H1 (cell line): ENCODE measurements at regions not wholly inside any gene's neighbourhood (a gene's known extent, or its start where the extent isn't known, plus 50 kb on each side); places are given as distances from the start of the nearest gene placed in this dataset.

Experiments used
- CTCF ChIA-PET: fragments of 300-600 bp; sonication (Branson Sonifier 250); formaldehyde crosslinking; loops from one replicate; lab custom pipeline; 2021; ENCODE audit not compliant: partially characterized antibody; lab: Charles Lee
- POLR2A ChIA-PET: fragments of 300-600 bp; sonication (Branson Sonifier 250); formaldehyde crosslinking; loops from one replicate; lab custom pipeline; 2021; ENCODE audit warnings: inconsistent platforms; ENCODE audit not compliant: partially characterized antibody; lab: Charles Lee
- DNase-seq, 2 experiments: peaks; one replicate each; pipeline versions ENCODE4 v3.0.0 to v3.0.0-alpha.2; 2010 to 2022; ENCODE audit warnings: low spot score in 2 of 2, low read depth in 1 of 2, mixed read lengths in 1 of 2
- FAIRE-seq: peaks from 2 replicates; lab custom pipeline; 2011; peaks lifted over from hg19 to GRCh38; lab: Jason Lieb, UNC
- H2AFZ ChIP-seq: 2 replicates; pipeline ENCODE4 v1.8.1; 2012; ENCODE audit warnings: low read length, inconsistent platforms
- H2AK5ac ChIP-seq: 2 replicates; pipeline ENCODE4 v1.6.1; 2013; ENCODE audit warnings: low read depth, low read length
- H2BK120ac ChIP-seq: replicated peaks from 2 replicates; pipeline ENCODE3; 2013; ENCODE audit warnings: low read depth, low read length, inconsistent platforms
- H2BK12ac ChIP-seq: 2 replicates; pipeline ENCODE4 v1.6.1; 2013; ENCODE audit warnings: low read depth, low read length
- H2BK15ac ChIP-seq: 2 replicates; pipeline ENCODE4 v1.6.1; 2013; ENCODE audit warnings: low read length
- H2BK20ac ChIP-seq: 2 replicates; pipeline ENCODE4 v1.6.1; 2013; ENCODE audit warnings: low read length
- H2BK5ac ChIP-seq: 2 replicates; pipeline ENCODE4 v1.6.1; 2013; ENCODE audit warnings: low read depth, low read length
- H3K14ac ChIP-seq: 2 replicates; pipeline ENCODE4 v1.6.1; 2013; ENCODE audit warnings: inconsistent platforms; ENCODE audit not compliant: insufficient read length
- H3K18ac ChIP-seq: 2 replicates; pipeline ENCODE4 v1.6.1; 2013; ENCODE audit warnings: low read length; ENCODE audit errors: extremely low read depth
- H3K23ac ChIP-seq: 2 replicates; pipeline ENCODE4 v1.6.1; 2013; ENCODE audit warnings: inconsistent platforms; ENCODE audit not compliant: insufficient read length
- H3K23me2 ChIP-seq: 2 replicates; pipeline ENCODE4 v1.6.1; 2013; ENCODE audit warnings: low read depth, low read length
- H3K27ac ChIP-seq: 2 replicates; pipeline ENCODE4 v1.6.1; 2011; ENCODE audit warnings: low read depth, low read length, inconsistent platforms
- H3K27me3 ChIP-seq, 4 experiments: replicated peaks in 1 of 4; 1 replicate in 1 of 4; 2 replicates in 3 of 4; pipeline versions ENCODE4 v1.6.1 to v1.8.1; 2011 to 2013; ENCODE audit warnings: low read length in 3 of 4, mild to moderate bottlenecking in 3 of 4, inconsistent platforms in 2 of 4, mixed read lengths in 2 of 4, moderate library complexity in 1 of 4; ENCODE audit not compliant: control insufficient read depth in 3 of 4, insufficient read depth in 3 of 4; ENCODE audit errors: extremely low read depth in 1 of 4
- H3K36me3 ChIP-seq, 4 experiments: 2 replicates each; pipeline versions ENCODE4 v1.6.1 to v1.8.1; 2011 to 2013; ENCODE audit warnings: mild to moderate bottlenecking in 4 of 4, low read length in 3 of 4, moderate library complexity in 2 of 4, control low read depth in 1 of 4, inconsistent platforms in 1 of 4; ENCODE audit not compliant: insufficient read depth in 4 of 4, control insufficient read depth in 2 of 4
- H3K4ac ChIP-seq: replicated peaks from 2 replicates; pipeline ENCODE3; 2013; ENCODE audit warnings: low read length, low read depth, mixed read lengths, inconsistent platforms; ENCODE audit not compliant: insufficient read length
- H3K4me1 ChIP-seq, 4 experiments: replicated peaks in 1 of 4; 1 replicate in 1 of 4; 2 replicates in 3 of 4; pipeline versions ENCODE4 v1.6.1 to v1.8.1; 2011 to 2013; ENCODE audit warnings: low read length in 3 of 4, inconsistent platforms in 2 of 4, mixed read lengths in 1 of 4; ENCODE audit not compliant: insufficient read depth in 4 of 4, control insufficient read depth in 3 of 4
- H3K4me2 ChIP-seq, 2 experiments: 2 replicates each; pipeline versions ENCODE4 v1.6.1 to v1.8.1; 2011 to 2013; ENCODE audit warnings: low read depth in 2 of 2, low read length in 2 of 2, control low read depth in 1 of 2, inconsistent platforms in 1 of 2, mild to moderate bottlenecking in 1 of 2; ENCODE audit not compliant: insufficient read depth in 1 of 2
- H3K4me3 ChIP-seq, 4 experiments: fragments of 200-600, 300-600 bp in 1 of 4; sonication (generic), shearing (Covaris generic), sonication (Bioruptor Twin) in 1 of 4; 2 replicates each; pipeline versions ENCODE4 v1.5.1 to v1.8.1; 2011 to 2016; ENCODE audit warnings: low read length in 4 of 4, low read depth in 3 of 4, control low read depth in 2 of 4, inconsistent platforms in 2 of 4, mild to moderate bottlenecking in 2 of 4, mixed read lengths in 1 of 4, moderate library complexity in 1 of 4; ENCODE audit not compliant: insufficient read depth in 2 of 4; ENCODE audit errors: extremely low read depth in 1 of 4
- H3K56ac ChIP-seq: replicated peaks from 2 replicates; pipeline ENCODE3; 2013; ENCODE audit warnings: low read depth, mild to moderate bottlenecking, mixed read lengths, low read length, inconsistent platforms; ENCODE audit not compliant: insufficient read length
- H3K79me1 ChIP-seq: 2 replicates; pipeline ENCODE4 v1.6.1; 2013; ENCODE audit warnings: low read depth, low read length, control low read depth
- H3K79me2 ChIP-seq, 2 experiments: 2 replicates each; pipeline versions ENCODE4 v1.6.1 to v1.8.1; 2012 to 2013; ENCODE audit warnings: low read length in 2 of 2, mild to moderate bottlenecking in 2 of 2, inconsistent platforms in 1 of 2; ENCODE audit not compliant: insufficient read depth in 2 of 2, control insufficient read depth in 1 of 2
- H3K9ac ChIP-seq, 4 experiments: replicated peaks in 1 of 4; 1 replicate in 1 of 4; 2 replicates in 3 of 4; pipeline versions ENCODE4 v1.6.1 to v1.8.1; 2011 to 2013; ENCODE audit warnings: low read depth in 3 of 4, low read length in 3 of 4, control low read depth in 2 of 4, mild to moderate bottlenecking in 2 of 4, moderate library complexity in 2 of 4, inconsistent platforms in 1 of 4; ENCODE audit errors: extremely low read depth in 1 of 4
- H3K9me3 ChIP-seq, 2 experiments: 2 replicates each; pipeline versions ENCODE4 v1.6.1 to v1.8.1; 2012 to 2013; ENCODE audit warnings: mild to moderate bottlenecking in 2 of 2, moderate library complexity in 2 of 2, control low read depth in 1 of 2, inconsistent platforms in 1 of 2, low read depth in 1 of 2, low read length in 1 of 2, mixed read lengths in 1 of 2; ENCODE audit not compliant: insufficient read depth in 2 of 2
- H4K20me1 ChIP-seq, 2 experiments: replicated peaks in 1 of 2; 2 replicates each; pipeline versions ENCODE3 to v1.8.1; 2011 to 2013; ENCODE audit warnings: inconsistent platforms in 2 of 2, low read length in 2 of 2, mild to moderate bottlenecking in 1 of 2; ENCODE audit not compliant: insufficient read depth in 2 of 2, control insufficient read depth in 1 of 2
- H4K5ac ChIP-seq: 2 replicates; pipeline ENCODE4 v1.6.1; 2013; ENCODE audit warnings: low read length, low read depth, mixed read lengths, inconsistent platforms; ENCODE audit not compliant: insufficient read length
- H4K8ac ChIP-seq: 2 replicates; pipeline ENCODE4 v1.8.0; 2013; ENCODE audit warnings: mild to moderate bottlenecking, moderate library complexity, low read length, inconsistent platforms; ENCODE audit not compliant: insufficient read depth; ENCODE audit errors: extremely low read depth
- H4K91ac ChIP-seq: replicated peaks from 2 replicates; pipeline ENCODE3; 2013; ENCODE audit warnings: low read length, mixed read lengths, inconsistent platforms; ENCODE audit not compliant: insufficient read length
- BACH1 ChIP-seq: IDR thresholded peaks from 2 replicates; pipeline ENCODE4 v1.6.1; 2012; ENCODE audit warnings: low read length, improper control_type of control experiment
- CBX5 ChIP-seq: fragments of 300-800, 300-1000 bp; sonication (generic); IDR thresholded peaks from 2 replicates; pipeline ENCODE4 v1.7.1; 2016; ENCODE audit warnings: antibody characterized with exemption, low read length, low read depth
- CHD1 ChIP-seq: IDR thresholded peaks from 2 replicates; pipeline ENCODE4 v1.6.1; 2012; ENCODE audit warnings: low read depth, low read length, improper control_type of control experiment
- CREB1 ChIP-seq: IDR thresholded peaks from 2 replicates; pipeline ENCODE4 v1.6.1; 2012; ENCODE audit warnings: inconsistent platforms
- GABPA ChIP-seq: IDR thresholded peaks from 2 replicates; pipeline ENCODE4 v1.6.1; 2011; ENCODE audit warnings: mild to moderate bottlenecking, low read length, moderate library complexity, borderline replicate concordance; ENCODE audit not compliant: insufficient read depth
- HDAC6 ChIP-seq: IDR thresholded peaks from one replicate; pipeline ENCODE4 v1.7.1; 2012; ENCODE audit warnings: low read depth, mild to moderate bottlenecking, inconsistent platforms, low read length, moderate library complexity
- KDM5A ChIP-seq: fragments of 200-600 bp; IDR thresholded peaks from 2 replicates; pipeline ENCODE4 v1.7.1; 2012; ENCODE audit warnings: mild to moderate bottlenecking, low read length, inconsistent platforms, mixed read lengths
- SIN3A ChIP-seq, 2 experiments: IDR thresholded peaks in 1 of 2; conservative IDR thresholded peaks in 1 of 2; 2 replicates each; pipeline ENCODE4 v1.6.1; 2011 to 2012; ENCODE audit warnings: low read length in 2 of 2, improper control_type of control experiment in 1 of 2, low read depth in 1 of 2, mild to moderate bottlenecking in 1 of 2
- TAF7 ChIP-seq: optimal IDR thresholded peaks from 2 replicates; pipeline ENCODE3; 2011; ENCODE audit warnings: low read depth, mild to moderate bottlenecking, inconsistent platforms, low read length, moderate library complexity, borderline replicate concordance
- TEAD4 ChIP-seq: IDR thresholded peaks from 2 replicates; pipeline ENCODE4 v1.6.1; 2012; ENCODE audit warnings: low read depth, low read length, inconsistent platforms, mixed read lengths
- WGBS, 2 experiments: shearing (Covaris generic) in 1 of 2; methylation state at CpG; one replicate each; pipeline versions ENCODE4 v1.1.6 to v1.1.7; 2013 to 2015; ENCODE audit warnings: low lambda C conversion rate in 2 of 2, mixed read lengths in 2 of 2, inconsistent platforms in 1 of 2, low coverage in 1 of 2, missing lambda C conversion rate in 1 of 2; ENCODE audit not compliant: insufficient replicate concordance in 2 of 2, insufficient coverage in 1 of 2, insufficient read length in 1 of 2; ENCODE audit errors: extremely low coverage in 1 of 2, missing lambda C conversion rate in 1 of 2; 5-methylcytosine and 5-hydroxymethylcytosine counted together
- TF ChIP-seq, protein P1 (sequence below), 3 experiments: IDR thresholded peaks; 1 replicate in 2 of 3; 2 replicates in 1 of 3; pipeline versions ENCODE4 v1.5.1 to v1.6.1; 2011; ENCODE audit warnings: low read length in 3 of 3, mild to moderate bottlenecking in 3 of 3, inconsistent platforms in 2 of 3, low read depth in 1 of 3, moderate library complexity in 1 of 3; ENCODE audit not compliant: insufficient read depth in 1 of 3; ENCODE audit errors: control extremely low read depth in 1 of 3

DNA sequence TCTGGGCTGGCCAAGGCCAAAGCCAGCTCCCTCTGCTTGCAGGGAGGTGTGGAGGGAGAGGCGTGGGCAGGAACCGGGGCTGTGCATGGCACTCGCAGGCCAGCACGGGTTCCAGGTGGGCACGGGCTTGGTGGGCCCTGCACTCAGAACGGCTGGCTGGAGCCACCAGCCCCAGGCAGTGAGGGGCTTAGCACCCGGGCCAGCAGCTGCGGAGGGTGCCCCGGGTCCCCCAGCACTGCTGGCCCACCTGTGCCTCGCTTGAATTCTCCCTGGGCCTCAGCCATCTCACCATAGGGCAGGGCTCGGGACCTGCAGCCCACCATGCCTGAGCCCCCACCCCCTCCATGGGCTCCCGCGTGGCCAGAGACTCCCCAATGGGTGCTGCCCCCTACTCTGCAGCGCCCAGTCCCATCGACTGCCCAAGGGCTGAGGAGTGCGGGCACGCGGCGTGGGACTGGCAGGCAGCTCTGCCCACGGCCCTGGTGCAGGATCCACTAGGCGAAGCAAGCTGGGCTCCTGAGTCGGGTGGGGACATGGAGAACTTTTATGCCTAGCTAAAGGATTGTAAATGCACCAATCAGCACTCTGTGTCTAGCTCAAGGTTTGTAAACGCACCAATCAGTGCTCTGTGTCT lies 193.9 kb downstream of the LARP7 start:
- Histone ChIP-seq H3K79me1 (no peaks in the 10 kb centered on the region), H3K79me2 (no peaks in the 10 kb centered on the region), H3K23ac (no peak overlapping the region), H4K5ac (no peak overlapping the region), H3K14ac (no peak overlapping the region), H2BK120ac (no peak overlapping the region), H2AK5ac (no peak overlapping the region), H3K9ac (no peak overlapping the region), H2BK12ac (no peak overlapping the region), H3K9me3 (peaks cover 11 to 16% of the 10 kb centered on the region in 2 experiments), H3K4me1 (no peaks in the 10 kb centered on the region), H3K4ac (no peak overlapping the region), H2BK15ac (no peak overlapping the region), H3K27ac (no peak overlapping the region), H2BK20ac (no peak overlapping the region), H2BK5ac (no peak overlapping the region), H3K23me2 (no peaks in the 10 kb centered on the region), H3K18ac (no peak overlapping the region), H3K4me3 (no peak overlapping the region), H4K91ac (no peak overlapping the region), H3K56ac (no peak overlapping the region), H3K36me3 (peaks cover 0 to 15% (median 3%) of the 10 kb centered on the region in 4 experiments; a peak in 4 of 8 replicates), H3K27me3 (no peaks in the 10 kb centered on the region), H4K20me1 (no peaks in the 10 kb centered on the region), H3K4me2 (no peak overlapping the region), H2AFZ (no peak overlapping the region), H4K8ac (no peak overlapping the region)
- DNase-seq (no peak), FAIRE-seq (no peak)
- WGBS, 2 experiments, result 97% methylated on average over 22 of the region's 23 CpGs; no CpG with 5 or more reads in 1 of the 2 experiments
- CTCF ChIA-PET, result interaction anchor here (0.7 to 1.8 kb wide), 6 partner anchors 9 to 108 kb away, joined by 3 to 5 read pairs (median 4); no protein-coding TSS in a partner anchor
- POLR2A ChIA-PET, result interaction anchor here (0.6 to 1.4 kb wide), 5 partner anchors 9 to 243 kb away, joined by 3 to 5 read pairs (median 3); no protein-coding TSS in a partner anchor
- TF ChIP-seq, protein P1, sequence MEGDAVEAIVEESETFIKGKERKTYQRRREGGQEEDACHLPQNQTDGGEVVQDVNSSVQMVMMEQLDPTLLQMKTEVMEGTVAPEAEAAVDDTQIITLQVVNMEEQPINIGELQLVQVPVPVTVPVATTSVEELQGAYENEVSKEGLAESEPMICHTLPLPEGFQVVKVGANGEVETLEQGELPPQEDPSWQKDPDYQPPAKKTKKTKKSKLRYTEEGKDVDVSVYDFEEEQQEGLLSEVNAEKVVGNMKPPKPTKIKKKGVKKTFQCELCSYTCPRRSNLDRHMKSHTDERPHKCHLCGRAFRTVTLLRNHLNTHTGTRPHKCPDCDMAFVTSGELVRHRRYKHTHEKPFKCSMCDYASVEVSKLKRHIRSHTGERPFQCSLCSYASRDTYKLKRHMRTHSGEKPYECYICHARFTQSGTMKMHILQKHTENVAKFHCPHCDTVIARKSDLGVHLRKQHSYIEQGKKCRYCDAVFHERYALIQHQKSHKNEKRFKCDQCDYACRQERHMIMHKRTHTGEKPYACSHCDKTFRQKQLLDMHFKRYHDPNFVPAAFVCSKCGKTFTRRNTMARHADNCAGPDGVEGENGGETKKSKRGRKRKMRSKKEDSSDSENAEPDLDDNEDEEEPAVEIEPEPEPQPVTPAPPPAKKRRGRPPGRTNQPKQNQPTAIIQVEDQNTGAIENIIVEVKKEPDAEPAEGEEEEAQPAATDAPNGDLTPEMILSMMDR (IDR thresholded peaks at IDR 0.05; ENCODE audit: control extremely low read depth in 1 of 3, insufficient read depth in 1 of 3, low read depth in 1 of 3, low read length in 3 of 3), result no peak
- TF ChIP-seq BACH1 (no peak), GABPA (no peak), TEAD4 (no peak), HDAC6 (no peak), CHD1 (no peak), CREB1 (no peak), CBX5 (no peak), KDM5A (no peak), SIN3A (conservative IDR thresholded peaks at IDR 0.05 in 1 of 2, IDR thresholded peaks at IDR 0.05 in 1 of 2; ENCODE audit: low read depth in 1 of 2, low read length in 2 of 2) (no peak), TAF7 (no peak)
